ENCODE measurements at regions not wholly inside any gene's neighbourhood (a gene's known extent, or its start where the extent isn't known, plus 50 kb on each side); places are given as distances from the start of the nearest gene placed in this dataset.

DNA sequence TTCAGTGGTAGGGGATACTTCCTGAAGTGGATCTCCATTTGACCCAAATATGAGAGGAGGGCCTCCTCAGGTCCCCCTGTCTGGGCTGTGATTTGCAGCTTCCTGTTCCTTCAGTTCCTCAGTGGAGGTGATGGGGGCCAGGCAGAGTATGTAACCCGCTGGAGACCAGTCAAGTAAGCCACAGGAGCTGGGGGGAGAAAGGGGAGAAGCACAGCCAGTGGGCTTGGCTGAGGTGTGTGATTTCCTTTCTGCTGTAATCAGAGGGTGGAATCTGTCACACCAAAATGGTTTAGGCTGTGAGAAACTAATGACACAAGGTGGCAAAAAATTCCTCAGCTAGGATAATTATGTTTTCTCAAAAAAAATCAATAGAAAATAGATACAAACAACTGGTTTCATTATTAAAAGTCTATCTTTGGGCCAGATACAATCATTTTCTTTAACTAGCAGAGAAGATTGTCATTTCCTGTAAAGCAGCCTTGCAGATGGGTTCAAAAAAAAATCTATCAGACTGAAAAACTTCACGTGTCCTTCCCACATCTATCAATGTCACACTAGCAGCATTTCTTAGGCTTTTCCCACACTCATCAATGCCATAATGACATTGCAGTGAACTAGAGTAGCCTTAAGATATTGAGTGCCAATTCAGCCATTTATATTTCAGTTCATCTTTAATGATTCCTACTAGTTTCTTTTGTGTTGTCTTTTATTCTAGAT lies 1660.3 kb downstream of the EFNB2 start:
- TF ChIP-seq, protein P1, sequence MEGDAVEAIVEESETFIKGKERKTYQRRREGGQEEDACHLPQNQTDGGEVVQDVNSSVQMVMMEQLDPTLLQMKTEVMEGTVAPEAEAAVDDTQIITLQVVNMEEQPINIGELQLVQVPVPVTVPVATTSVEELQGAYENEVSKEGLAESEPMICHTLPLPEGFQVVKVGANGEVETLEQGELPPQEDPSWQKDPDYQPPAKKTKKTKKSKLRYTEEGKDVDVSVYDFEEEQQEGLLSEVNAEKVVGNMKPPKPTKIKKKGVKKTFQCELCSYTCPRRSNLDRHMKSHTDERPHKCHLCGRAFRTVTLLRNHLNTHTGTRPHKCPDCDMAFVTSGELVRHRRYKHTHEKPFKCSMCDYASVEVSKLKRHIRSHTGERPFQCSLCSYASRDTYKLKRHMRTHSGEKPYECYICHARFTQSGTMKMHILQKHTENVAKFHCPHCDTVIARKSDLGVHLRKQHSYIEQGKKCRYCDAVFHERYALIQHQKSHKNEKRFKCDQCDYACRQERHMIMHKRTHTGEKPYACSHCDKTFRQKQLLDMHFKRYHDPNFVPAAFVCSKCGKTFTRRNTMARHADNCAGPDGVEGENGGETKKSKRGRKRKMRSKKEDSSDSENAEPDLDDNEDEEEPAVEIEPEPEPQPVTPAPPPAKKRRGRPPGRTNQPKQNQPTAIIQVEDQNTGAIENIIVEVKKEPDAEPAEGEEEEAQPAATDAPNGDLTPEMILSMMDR (IDR thresholded peaks at IDR 0.05): no peak

DNA sequence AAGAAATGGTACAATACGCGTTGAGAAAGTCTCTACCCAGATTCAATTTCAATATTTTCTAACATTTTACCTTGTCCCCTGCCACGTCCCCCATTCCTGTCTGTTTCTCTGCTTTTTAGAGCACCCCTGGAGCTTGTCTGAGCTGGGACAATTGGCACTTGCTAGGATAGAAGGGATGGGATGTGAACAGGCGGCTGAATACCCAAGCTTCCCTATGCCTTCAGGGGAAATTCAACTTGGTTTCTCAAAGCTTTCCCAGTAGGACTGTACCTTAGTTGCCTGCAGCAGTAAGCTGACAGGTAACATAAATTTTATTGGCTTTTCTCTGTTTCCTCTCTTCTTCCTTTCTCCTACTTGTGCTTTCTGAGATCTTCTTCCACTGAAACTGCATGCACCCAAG lies 1663.3 kb downstream of the EFNB2 start:
- TF ChIP-seq, protein P1 (IDR thresholded peaks at IDR 0.05): no peak

DNA sequence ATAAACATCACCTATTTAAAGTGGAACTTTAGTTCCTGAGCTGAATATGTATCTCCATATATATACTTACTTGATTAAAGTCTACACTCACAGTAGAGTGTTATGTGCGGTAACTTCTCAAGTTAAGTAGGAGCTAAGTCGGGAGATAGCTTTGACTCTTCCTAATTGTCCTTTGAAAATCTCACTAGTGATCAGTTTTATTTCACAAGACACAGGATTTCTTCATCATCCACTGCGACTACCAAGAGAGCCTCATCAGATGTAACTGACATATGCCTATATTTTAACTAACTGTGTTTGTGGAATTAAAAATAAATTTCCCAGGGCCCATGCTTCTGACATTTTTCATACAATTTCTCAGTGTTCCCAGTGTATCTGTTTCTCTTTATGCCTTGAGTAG lies 1664.0 kb downstream of the EFNB2 start:
- TF ChIP-seq, protein P1 (IDR thresholded peaks at IDR 0.05): no peak

DNA sequence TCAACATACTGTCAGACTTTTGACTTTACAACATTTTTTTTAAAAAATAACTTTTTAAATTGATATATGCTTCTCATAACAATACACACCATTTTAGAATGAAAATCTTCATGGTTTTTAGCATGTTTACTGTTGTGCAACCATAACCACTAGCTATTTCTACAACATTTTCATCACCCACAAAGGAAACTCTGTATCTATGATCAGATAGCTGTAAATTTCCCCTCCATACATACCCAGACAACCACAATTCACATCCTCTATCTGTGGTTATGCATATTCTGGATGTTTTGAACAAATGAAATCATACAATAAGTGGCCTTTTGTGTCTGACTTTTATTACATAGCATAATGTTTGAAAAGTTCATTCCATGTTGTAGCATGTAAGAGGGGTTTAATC lies 1666.0 kb downstream of the EFNB2 start:
- TF ChIP-seq, protein P1 (IDR thresholded peaks at IDR 0.05): no peak

DNA sequence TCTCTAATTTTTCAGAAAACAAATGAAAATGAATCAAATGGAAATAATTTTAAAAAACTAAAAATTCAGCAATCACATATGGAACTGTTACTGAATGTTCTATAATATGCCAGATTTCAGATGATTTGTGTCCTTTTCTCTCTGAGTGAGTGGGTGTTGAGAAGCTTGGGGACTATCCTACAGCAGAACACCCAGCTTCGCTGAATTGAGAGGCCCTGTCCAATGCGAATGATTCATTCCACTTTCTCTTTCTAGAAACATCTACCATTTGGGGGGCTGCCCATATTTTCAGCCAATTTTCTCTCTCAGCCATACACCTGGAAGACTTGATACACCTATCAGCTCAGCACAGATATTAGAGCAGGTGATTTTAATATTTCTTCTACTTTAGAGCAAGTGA lies 1666.7 kb downstream of the EFNB2 start:
- TF ChIP-seq, protein P1 (IDR thresholded peaks at IDR 0.05): no peak

DNA sequence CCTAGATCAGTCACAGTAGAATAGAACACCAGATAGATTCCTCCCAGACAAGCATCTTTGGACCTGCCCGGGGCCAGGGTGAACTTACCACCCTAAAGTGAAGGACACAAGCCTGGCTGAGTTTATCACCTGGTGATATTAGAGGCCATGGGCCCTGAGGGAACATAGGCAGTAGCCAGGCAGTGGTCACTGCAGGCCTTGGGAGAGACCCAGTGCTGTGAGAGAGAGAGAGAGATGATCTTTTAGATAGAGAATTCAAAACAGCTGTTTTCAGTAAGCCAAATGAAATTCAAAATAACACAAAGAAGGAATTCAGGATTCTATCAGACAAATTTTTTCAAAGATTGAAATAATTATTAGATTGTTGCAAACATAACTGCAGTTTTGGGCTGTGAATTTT lies 1679.9 kb downstream of the EFNB2 start:
- TF ChIP-seq, protein P1 (IDR thresholded peaks at IDR 0.05): no peak

DNA sequence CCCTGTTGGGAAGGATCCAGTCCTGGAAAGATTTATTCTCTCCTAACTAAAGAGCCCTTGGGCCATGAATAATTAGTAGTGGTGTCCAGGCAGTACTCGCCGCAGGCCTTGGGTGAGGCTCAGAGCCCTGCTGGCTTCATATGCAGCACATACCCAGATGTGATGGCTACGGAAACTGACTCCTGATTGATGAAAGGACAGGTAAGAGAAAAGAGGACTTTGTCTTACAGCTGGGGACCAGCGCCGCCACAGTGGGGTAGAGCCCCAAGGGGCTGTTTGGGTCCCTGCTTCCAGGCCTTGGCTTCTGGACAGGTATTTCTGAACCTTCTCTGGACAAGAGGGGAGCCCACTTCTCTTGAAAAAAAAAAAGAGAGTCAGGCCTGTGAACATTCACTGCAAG lies 1680.8 kb downstream of the EFNB2 start:
- TF ChIP-seq, protein P1 (IDR thresholded peaks at IDR 0.05): no peak

DNA sequence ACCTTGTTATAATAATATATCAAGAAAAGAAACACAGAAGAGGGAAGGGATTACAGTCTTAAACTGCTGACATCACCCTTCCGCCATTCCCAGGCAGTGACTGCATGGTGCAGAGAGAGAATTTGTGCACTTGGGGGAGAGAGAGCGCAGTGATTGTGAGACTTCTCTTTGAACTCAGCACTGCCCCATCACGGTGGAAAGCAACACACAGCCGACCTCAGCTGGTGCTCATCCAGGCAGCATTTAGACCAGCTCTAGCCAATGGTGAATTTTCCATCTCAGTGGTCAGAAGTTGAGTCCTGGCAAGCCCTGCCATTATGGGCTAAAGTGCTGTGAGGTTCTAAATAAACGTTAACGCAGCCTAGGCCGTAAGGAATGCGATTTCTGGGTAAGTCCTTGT lies 1681.5 kb downstream of the EFNB2 start:
- TF ChIP-seq, protein P1 (IDR thresholded peaks at IDR 0.05): no peak
